H9 (cell line): ENCODE measurements at regions not wholly inside any gene's neighbourhood (a gene's known extent, or its start where the extent isn't known, plus 50 kb on each side); places are given as distances from the start of the nearest gene placed in this dataset.

ENCODE experiments used
- DNase-seq: peaks from one replicate; pipeline ENCODE4 v3.0.0-alpha.2; 2017
- H2AFZ ChIP-seq: one replicate; pipeline ENCODE4 v1.6.1; 2013; ENCODE audit warnings: mild to moderate bottlenecking, low read length, control low read depth, moderate library complexity
- H2AK5ac ChIP-seq: 2 replicates; pipeline ENCODE4 v1.6.1; 2013; ENCODE audit warnings: low read length, control low read depth, mixed read lengths; ENCODE audit not compliant: insufficient read length
- H2BK120ac ChIP-seq: one replicate; pipeline ENCODE4 v1.6.1; 2013; ENCODE audit warnings: low read depth, mild to moderate bottlenecking, low read length, control low read depth, inconsistent platforms; ENCODE audit not compliant: poor library complexity, severe bottlenecking
- H2BK12ac ChIP-seq: 2 replicates; pipeline ENCODE4 v1.6.1; 2013; ENCODE audit warnings: low read length, control low read depth, mixed read lengths, low read depth; ENCODE audit not compliant: insufficient read length
- H2BK15ac ChIP-seq: 2 replicates; pipeline ENCODE4 v1.6.1; 2013; ENCODE audit warnings: low read depth, low read length, control low read depth
- H2BK20ac ChIP-seq: one replicate; pipeline ENCODE4 v1.6.1; 2013; ENCODE audit warnings: low read depth, mild to moderate bottlenecking, low read length, control low read depth, inconsistent platforms; ENCODE audit not compliant: poor library complexity, severe bottlenecking
- H2BK5ac ChIP-seq: 2 replicates; pipeline ENCODE4 v1.6.1; 2013; ENCODE audit warnings: low read length, control low read depth, mixed read lengths; ENCODE audit not compliant: insufficient read length
- H3K14ac ChIP-seq: 2 replicates; pipeline ENCODE4 v1.6.1; 2013; ENCODE audit warnings: low read length, control low read depth; ENCODE audit not compliant: insufficient read depth
- H3K18ac ChIP-seq: 2 replicates; pipeline ENCODE4 v1.6.1; 2013; ENCODE audit warnings: low read depth, mild to moderate bottlenecking, mixed read lengths, low read length, control low read depth; ENCODE audit not compliant: insufficient read length
- H3K23ac ChIP-seq: 2 replicates; pipeline ENCODE4 v1.6.1; 2013; ENCODE audit warnings: low read length, control low read depth, mixed read lengths, low read depth; ENCODE audit not compliant: insufficient read length
- H3K23me2 ChIP-seq: 2 replicates; pipeline ENCODE4 v1.6.1; 2013; ENCODE audit warnings: low read depth, mild to moderate bottlenecking, mixed read lengths, low read length, control low read depth; ENCODE audit not compliant: insufficient read length, poor library complexity, severe bottlenecking
- H3K27ac ChIP-seq: 2 replicates; pipeline ENCODE4 v1.5.1; 2013; ENCODE audit warnings: low read length, control low read depth, mixed read lengths, low read depth; ENCODE audit not compliant: insufficient read length
- H3K27me3 ChIP-seq: 2 replicates; pipeline ENCODE4 v1.6.1; 2013; ENCODE audit warnings: low read length, control low read depth, inconsistent platforms; ENCODE audit not compliant: insufficient read depth
- H3K4ac ChIP-seq: 2 replicates; pipeline ENCODE4 v1.6.1; 2013; ENCODE audit warnings: low read depth, mild to moderate bottlenecking, control low read depth, inconsistent platforms, low read length, moderate library complexity
- H3K4me1 ChIP-seq: 2 replicates; pipeline ENCODE4 v1.6.1; 2013; ENCODE audit warnings: low read length, control low read depth, inconsistent platforms; ENCODE audit not compliant: insufficient read depth
- H3K4me2 ChIP-seq: 2 replicates; pipeline ENCODE4 v1.6.1; 2013; ENCODE audit warnings: low read length, control low read depth, mixed read lengths; ENCODE audit not compliant: insufficient read length, insufficient read depth
- H3K56ac ChIP-seq: 2 replicates; pipeline ENCODE4 v1.6.1; 2013; ENCODE audit warnings: low read depth, mild to moderate bottlenecking, mixed read lengths, low read length, control low read depth; ENCODE audit not compliant: insufficient read length
- H3K79me1 ChIP-seq: 2 replicates; pipeline ENCODE4 v1.6.1; 2013; ENCODE audit warnings: low read depth, mild to moderate bottlenecking, moderate library complexity, low read length, control low read depth, inconsistent platforms; ENCODE audit not compliant: insufficient read depth, poor library complexity, severe bottlenecking
- H3K79me2 ChIP-seq: 2 replicates; pipeline ENCODE4 v1.6.1; 2013; ENCODE audit warnings: low read length, control low read depth, inconsistent platforms; ENCODE audit not compliant: insufficient read depth
- H3K9ac ChIP-seq: 2 replicates; pipeline ENCODE4 v1.6.1; 2013; ENCODE audit warnings: low read length, control low read depth, mixed read lengths; ENCODE audit not compliant: insufficient read length; ENCODE audit errors: extremely low read depth
- H3K9me3 ChIP-seq: one replicate; pipeline ENCODE4 v1.6.1; 2013; ENCODE audit warnings: low read depth, low read length, inconsistent platforms; ENCODE audit not compliant: control insufficient read depth
- H3T11ph ChIP-seq: one replicate; pipeline ENCODE4 v1.6.1; 2013; ENCODE audit warnings: mild to moderate bottlenecking, low read length, control low read depth, inconsistent platforms
- H4K20me1 ChIP-seq: one replicate; pipeline ENCODE4 v1.6.1; 2013; ENCODE audit not compliant: control insufficient read depth, insufficient read length, insufficient read depth
- H4K5ac ChIP-seq: 2 replicates; pipeline ENCODE4 v1.6.1; 2013; ENCODE audit warnings: low read depth, mild to moderate bottlenecking, mixed read lengths, low read length, control low read depth; ENCODE audit not compliant: insufficient read length
- H4K8ac ChIP-seq: replicated peaks from 2 replicates; pipeline ENCODE4 v1.6.1; 2013; ENCODE audit warnings: low read length, control low read depth, mixed read lengths, low read depth; ENCODE audit not compliant: insufficient read length
- H4K91ac ChIP-seq: 2 replicates; pipeline ENCODE4 v1.6.1; 2013; ENCODE audit warnings: low read depth, mild to moderate bottlenecking, moderate library complexity, mixed read lengths, low read length, control low read depth; ENCODE audit not compliant: insufficient read length
- H3K27ac Mint-ChIP-seq, 3 experiments: 2 replicates in 2 of 3; 3 replicates in 1 of 3; pipeline ENCODE4 v1.8.0; 2020 to 2021; ENCODE audit warnings: mixed read lengths in 3 of 3, mild to moderate bottlenecking in 1 of 3, moderate library complexity in 1 of 3
- H3K27me3 Mint-ChIP-seq: 2 replicates; pipeline ENCODE4 v1.8.0; 2021; ENCODE audit warnings: low read depth, mild to moderate bottlenecking, moderate library complexity, mixed read lengths
- H3K36me3 Mint-ChIP-seq, 3 experiments: 2 replicates in 2 of 3; 3 replicates in 1 of 3; pipeline ENCODE4 v1.8.0; 2020 to 2021; ENCODE audit warnings: low read depth in 3 of 3, mixed read lengths in 3 of 3; ENCODE audit not compliant: insufficient read depth in 1 of 3
- H3K4me1 Mint-ChIP-seq, 2 experiments: 2 replicates each; pipeline ENCODE4 v1.8.0; 2020; ENCODE audit warnings: mixed read lengths in 2 of 2
- H3K4me3 Mint-ChIP-seq, 2 experiments: 2 replicates in 1 of 2; 3 replicates in 1 of 2; pipeline ENCODE4 v1.8.0; 2020 to 2021; ENCODE audit warnings: mild to moderate bottlenecking in 2 of 2, mixed read lengths in 2 of 2, moderate library complexity in 1 of 2
- H3K9me3 Mint-ChIP-seq, 2 experiments: 2 replicates in 1 of 2; 3 replicates in 1 of 2; pipeline ENCODE4 v1.8.0; 2020; ENCODE audit warnings: mild to moderate bottlenecking in 2 of 2, mixed read lengths in 2 of 2, moderate library complexity in 1 of 2
- WGBS: extraction: QIAGEN DNeasy Blood & Tissue Kit; methylation state at CpG from one replicate; pipeline ENCODE4 v1.1.7; 2013; ENCODE audit warnings: missing lambda C conversion rate, low lambda C conversion rate, mixed read lengths; ENCODE audit not compliant: insufficient read length; ENCODE audit errors: extremely low coverage; 5-methylcytosine and 5-hydroxymethylcytosine counted together
- TF ChIP-seq, protein P1 (sequence below): fragments of 200-600 bp; sonication (generic); conservative IDR thresholded peaks from 3 replicates; pipeline ENCODE4 v1.8.0; 2021; ENCODE audit warnings: antibody characterized with exemption, mild to moderate bottlenecking

DNA sequence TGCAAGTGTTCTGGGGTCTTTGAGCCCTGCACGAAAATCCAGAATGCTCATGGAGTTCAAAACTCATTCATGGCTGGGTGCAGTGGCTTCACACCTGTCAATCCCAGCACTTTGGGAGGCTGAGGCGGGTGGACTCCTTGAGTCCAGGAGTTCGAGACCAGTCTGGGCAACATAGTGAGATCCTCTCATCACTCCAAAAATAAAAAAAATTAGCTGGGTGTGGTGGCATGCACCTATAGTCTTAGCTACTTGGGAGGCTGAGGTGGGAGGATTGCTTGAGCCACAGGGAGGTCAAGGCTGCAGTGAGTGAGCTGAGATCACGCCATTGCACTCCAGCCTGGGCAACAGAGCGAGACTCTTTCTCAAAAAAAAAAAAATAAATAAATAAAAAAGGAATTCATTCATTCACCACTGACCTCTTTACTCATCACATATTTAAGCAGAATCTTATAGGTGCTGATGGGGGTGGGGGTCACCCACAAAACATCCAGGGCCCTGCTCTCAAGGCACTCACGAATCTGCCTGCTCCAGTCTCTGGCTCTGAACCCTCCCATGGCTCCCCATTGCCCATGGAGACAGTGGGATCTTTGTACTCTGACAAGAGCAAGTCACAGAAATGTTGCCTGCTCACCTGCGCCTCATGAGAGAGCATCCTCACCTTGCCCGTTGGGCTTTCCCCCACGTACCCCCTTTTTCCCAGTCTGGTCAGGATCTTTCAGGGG is 76.7 kb upstream of the IER5L start:
- no CpG with 5 or more reads among the region's 9 CpGs for WGBS
- Histone ChIP-seq H3K14ac (no peak overlapping the region), H3K18ac (no peak overlapping the region), H4K5ac (no peak overlapping the region), H2BK5ac (no peak overlapping the region), H3K27me3 (peaks cover 12% of the 10 kb centered on the region; the same call in 1 of the 2 replicates), H3K27ac (no peak overlapping the region), H3K9ac (no peak overlapping the region), H2BK15ac (no peak overlapping the region), H3K56ac (no peak overlapping the region), H4K8ac (no peak overlapping the region), H3K4me1 (no peaks in the 10 kb centered on the region), H2BK12ac (no peak overlapping the region), H2BK20ac (no peak overlapping the region), H3K9me3 (no peaks in the 10 kb centered on the region), H4K20me1 (no peaks in the 10 kb centered on the region), H3K4me2 (no peak overlapping the region), H3K79me1 (no peaks in the 10 kb centered on the region), H2AFZ (no peak overlapping the region), H3K4ac (no peak overlapping the region), H2BK120ac (no peak overlapping the region), H4K91ac (no peak overlapping the region), H3K23ac (no peak overlapping the region), H2AK5ac (no peak overlapping the region), H3T11ph (no peak overlapping the region), H3K23me2 (no peaks in the 10 kb centered on the region), H3K79me2 (no peaks in the 10 kb centered on the region)
- no peak overlapping the region for H3K4me3 Mint-ChIP-seq
- TF ChIP-seq, protein P1, sequence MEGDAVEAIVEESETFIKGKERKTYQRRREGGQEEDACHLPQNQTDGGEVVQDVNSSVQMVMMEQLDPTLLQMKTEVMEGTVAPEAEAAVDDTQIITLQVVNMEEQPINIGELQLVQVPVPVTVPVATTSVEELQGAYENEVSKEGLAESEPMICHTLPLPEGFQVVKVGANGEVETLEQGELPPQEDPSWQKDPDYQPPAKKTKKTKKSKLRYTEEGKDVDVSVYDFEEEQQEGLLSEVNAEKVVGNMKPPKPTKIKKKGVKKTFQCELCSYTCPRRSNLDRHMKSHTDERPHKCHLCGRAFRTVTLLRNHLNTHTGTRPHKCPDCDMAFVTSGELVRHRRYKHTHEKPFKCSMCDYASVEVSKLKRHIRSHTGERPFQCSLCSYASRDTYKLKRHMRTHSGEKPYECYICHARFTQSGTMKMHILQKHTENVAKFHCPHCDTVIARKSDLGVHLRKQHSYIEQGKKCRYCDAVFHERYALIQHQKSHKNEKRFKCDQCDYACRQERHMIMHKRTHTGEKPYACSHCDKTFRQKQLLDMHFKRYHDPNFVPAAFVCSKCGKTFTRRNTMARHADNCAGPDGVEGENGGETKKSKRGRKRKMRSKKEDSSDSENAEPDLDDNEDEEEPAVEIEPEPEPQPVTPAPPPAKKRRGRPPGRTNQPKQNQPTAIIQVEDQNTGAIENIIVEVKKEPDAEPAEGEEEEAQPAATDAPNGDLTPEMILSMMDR: no peak
- DNase-seq: no peak
- H3K9me3 Mint-ChIP-seq: no peaks in the 10 kb centered on the region; a peak in 2 of 5 replicates
- H3K36me3 Mint-ChIP-seq: no peaks in the 10 kb centered on the region
- peaks cover 13 to 38% of the 10 kb centered on the region in 2 experiments; a peak in 3 of 4 replicates for H3K4me1 Mint-ChIP-seq
- H3K27ac Mint-ChIP-seq: no peak overlapping the region
- H3K27me3 Mint-ChIP-seq: peaks cover 62% of the 10 kb centered on the region
